H1 (cell line): ENCODE measurements at regions not wholly inside any gene's neighbourhood (a gene's known extent, or its start where the extent isn't known, plus 50 kb on each side); places are given as distances from the start of the nearest gene placed in this dataset.

Source experiments
- CTCF ChIA-PET: fragments of 300-600 bp; sonication (Branson Sonifier 250); formaldehyde crosslinking; loops from one replicate; lab custom pipeline; 2021; ENCODE audit not compliant: partially characterized antibody; lab: Charles Lee
- POLR2A ChIA-PET: fragments of 300-600 bp; sonication (Branson Sonifier 250); formaldehyde crosslinking; loops from one replicate; lab custom pipeline; 2021; ENCODE audit warnings: inconsistent platforms; ENCODE audit not compliant: partially characterized antibody; lab: Charles Lee
- DNase-seq, 2 experiments: peaks; one replicate each; pipeline versions ENCODE4 v3.0.0 to v3.0.0-alpha.2; 2010 to 2022; ENCODE audit warnings: low spot score in 2 of 2, low read depth in 1 of 2, mixed read lengths in 1 of 2
- FAIRE-seq: peaks from 2 replicates; lab custom pipeline; 2011; peaks lifted over from hg19 to GRCh38; lab: Jason Lieb, UNC
- H2AFZ ChIP-seq: 2 replicates; pipeline ENCODE4 v1.8.1; 2012; ENCODE audit warnings: low read length, inconsistent platforms
- H2AK5ac ChIP-seq: 2 replicates; pipeline ENCODE4 v1.6.1; 2013; ENCODE audit warnings: low read depth, low read length
- H2BK120ac ChIP-seq: replicated peaks from 2 replicates; pipeline ENCODE3; 2013; ENCODE audit warnings: low read depth, low read length, inconsistent platforms
- H2BK12ac ChIP-seq: 2 replicates; pipeline ENCODE4 v1.6.1; 2013; ENCODE audit warnings: low read depth, low read length
- H2BK15ac ChIP-seq: 2 replicates; pipeline ENCODE4 v1.6.1; 2013; ENCODE audit warnings: low read length
- H2BK20ac ChIP-seq: 2 replicates; pipeline ENCODE4 v1.6.1; 2013; ENCODE audit warnings: low read length
- H2BK5ac ChIP-seq: 2 replicates; pipeline ENCODE4 v1.6.1; 2013; ENCODE audit warnings: low read depth, low read length
- H3K14ac ChIP-seq: 2 replicates; pipeline ENCODE4 v1.6.1; 2013; ENCODE audit warnings: inconsistent platforms; ENCODE audit not compliant: insufficient read length
- H3K18ac ChIP-seq: 2 replicates; pipeline ENCODE4 v1.6.1; 2013; ENCODE audit warnings: low read length; ENCODE audit errors: extremely low read depth
- H3K23ac ChIP-seq: 2 replicates; pipeline ENCODE4 v1.6.1; 2013; ENCODE audit warnings: inconsistent platforms; ENCODE audit not compliant: insufficient read length
- H3K23me2 ChIP-seq: 2 replicates; pipeline ENCODE4 v1.6.1; 2013; ENCODE audit warnings: low read depth, low read length
- H3K27ac ChIP-seq: 2 replicates; pipeline ENCODE4 v1.6.1; 2011; ENCODE audit warnings: low read depth, low read length, inconsistent platforms
- H3K27me3 ChIP-seq, 4 experiments: replicated peaks in 1 of 4; 1 replicate in 1 of 4; 2 replicates in 3 of 4; pipeline versions ENCODE4 v1.6.1 to v1.8.1; 2011 to 2013; ENCODE audit warnings: low read length in 3 of 4, mild to moderate bottlenecking in 3 of 4, inconsistent platforms in 2 of 4, mixed read lengths in 2 of 4, moderate library complexity in 1 of 4; ENCODE audit not compliant: control insufficient read depth in 3 of 4, insufficient read depth in 3 of 4; ENCODE audit errors: extremely low read depth in 1 of 4
- H3K36me3 ChIP-seq, 4 experiments: 2 replicates each; pipeline versions ENCODE4 v1.6.1 to v1.8.1; 2011 to 2013; ENCODE audit warnings: mild to moderate bottlenecking in 4 of 4, low read length in 3 of 4, moderate library complexity in 2 of 4, control low read depth in 1 of 4, inconsistent platforms in 1 of 4; ENCODE audit not compliant: insufficient read depth in 4 of 4, control insufficient read depth in 2 of 4
- H3K4ac ChIP-seq: replicated peaks from 2 replicates; pipeline ENCODE3; 2013; ENCODE audit warnings: low read length, low read depth, mixed read lengths, inconsistent platforms; ENCODE audit not compliant: insufficient read length
- H3K4me1 ChIP-seq, 4 experiments: replicated peaks in 1 of 4; 1 replicate in 1 of 4; 2 replicates in 3 of 4; pipeline versions ENCODE4 v1.6.1 to v1.8.1; 2011 to 2013; ENCODE audit warnings: low read length in 3 of 4, inconsistent platforms in 2 of 4, mixed read lengths in 1 of 4; ENCODE audit not compliant: insufficient read depth in 4 of 4, control insufficient read depth in 3 of 4
- H3K4me2 ChIP-seq, 2 experiments: 2 replicates each; pipeline versions ENCODE4 v1.6.1 to v1.8.1; 2011 to 2013; ENCODE audit warnings: low read depth in 2 of 2, low read length in 2 of 2, control low read depth in 1 of 2, inconsistent platforms in 1 of 2, mild to moderate bottlenecking in 1 of 2; ENCODE audit not compliant: insufficient read depth in 1 of 2
- H3K4me3 ChIP-seq, 4 experiments: fragments of 200-600, 300-600 bp in 1 of 4; sonication (generic), shearing (Covaris generic), sonication (Bioruptor Twin) in 1 of 4; 2 replicates each; pipeline versions ENCODE4 v1.5.1 to v1.8.1; 2011 to 2016; ENCODE audit warnings: low read length in 4 of 4, low read depth in 3 of 4, control low read depth in 2 of 4, inconsistent platforms in 2 of 4, mild to moderate bottlenecking in 2 of 4, mixed read lengths in 1 of 4, moderate library complexity in 1 of 4; ENCODE audit not compliant: insufficient read depth in 2 of 4; ENCODE audit errors: extremely low read depth in 1 of 4
- H3K56ac ChIP-seq: replicated peaks from 2 replicates; pipeline ENCODE3; 2013; ENCODE audit warnings: low read depth, mild to moderate bottlenecking, mixed read lengths, low read length, inconsistent platforms; ENCODE audit not compliant: insufficient read length
- H3K79me1 ChIP-seq: 2 replicates; pipeline ENCODE4 v1.6.1; 2013; ENCODE audit warnings: low read depth, low read length, control low read depth
- H3K79me2 ChIP-seq, 2 experiments: 2 replicates each; pipeline versions ENCODE4 v1.6.1 to v1.8.1; 2012 to 2013; ENCODE audit warnings: low read length in 2 of 2, mild to moderate bottlenecking in 2 of 2, inconsistent platforms in 1 of 2; ENCODE audit not compliant: insufficient read depth in 2 of 2, control insufficient read depth in 1 of 2
- H3K9ac ChIP-seq, 4 experiments: replicated peaks in 1 of 4; 1 replicate in 1 of 4; 2 replicates in 3 of 4; pipeline versions ENCODE4 v1.6.1 to v1.8.1; 2011 to 2013; ENCODE audit warnings: low read depth in 3 of 4, low read length in 3 of 4, control low read depth in 2 of 4, mild to moderate bottlenecking in 2 of 4, moderate library complexity in 2 of 4, inconsistent platforms in 1 of 4; ENCODE audit errors: extremely low read depth in 1 of 4
- H3K9me3 ChIP-seq, 2 experiments: 2 replicates each; pipeline versions ENCODE4 v1.6.1 to v1.8.1; 2012 to 2013; ENCODE audit warnings: mild to moderate bottlenecking in 2 of 2, moderate library complexity in 2 of 2, control low read depth in 1 of 2, inconsistent platforms in 1 of 2, low read depth in 1 of 2, low read length in 1 of 2, mixed read lengths in 1 of 2; ENCODE audit not compliant: insufficient read depth in 2 of 2
- H4K20me1 ChIP-seq, 2 experiments: replicated peaks in 1 of 2; 2 replicates each; pipeline versions ENCODE3 to v1.8.1; 2011 to 2013; ENCODE audit warnings: inconsistent platforms in 2 of 2, low read length in 2 of 2, mild to moderate bottlenecking in 1 of 2; ENCODE audit not compliant: insufficient read depth in 2 of 2, control insufficient read depth in 1 of 2
- H4K5ac ChIP-seq: 2 replicates; pipeline ENCODE4 v1.6.1; 2013; ENCODE audit warnings: low read length, low read depth, mixed read lengths, inconsistent platforms; ENCODE audit not compliant: insufficient read length
- H4K8ac ChIP-seq: 2 replicates; pipeline ENCODE4 v1.8.0; 2013; ENCODE audit warnings: mild to moderate bottlenecking, moderate library complexity, low read length, inconsistent platforms; ENCODE audit not compliant: insufficient read depth; ENCODE audit errors: extremely low read depth
- H4K91ac ChIP-seq: replicated peaks from 2 replicates; pipeline ENCODE3; 2013; ENCODE audit warnings: low read length, mixed read lengths, inconsistent platforms; ENCODE audit not compliant: insufficient read length
- POU5F1 ChIP-seq: IDR thresholded peaks from 2 replicates; pipeline ENCODE4 v1.6.1; 2011; ENCODE audit warnings: low read depth, mild to moderate bottlenecking, low read length, moderate library complexity
- TCF12 ChIP-seq: IDR thresholded peaks from 2 replicates; pipeline ENCODE4 v1.6.1; 2011; ENCODE audit warnings: low read depth, mild to moderate bottlenecking, low read length
- WGBS, 2 experiments: shearing (Covaris generic) in 1 of 2; methylation state at CpG; one replicate each; pipeline versions ENCODE4 v1.1.6 to v1.1.7; 2013 to 2015; ENCODE audit warnings: low lambda C conversion rate in 2 of 2, mixed read lengths in 2 of 2, inconsistent platforms in 1 of 2, low coverage in 1 of 2, missing lambda C conversion rate in 1 of 2; ENCODE audit not compliant: insufficient replicate concordance in 2 of 2, insufficient coverage in 1 of 2, insufficient read length in 1 of 2; ENCODE audit errors: extremely low coverage in 1 of 2, missing lambda C conversion rate in 1 of 2; 5-methylcytosine and 5-hydroxymethylcytosine counted together

DNA sequence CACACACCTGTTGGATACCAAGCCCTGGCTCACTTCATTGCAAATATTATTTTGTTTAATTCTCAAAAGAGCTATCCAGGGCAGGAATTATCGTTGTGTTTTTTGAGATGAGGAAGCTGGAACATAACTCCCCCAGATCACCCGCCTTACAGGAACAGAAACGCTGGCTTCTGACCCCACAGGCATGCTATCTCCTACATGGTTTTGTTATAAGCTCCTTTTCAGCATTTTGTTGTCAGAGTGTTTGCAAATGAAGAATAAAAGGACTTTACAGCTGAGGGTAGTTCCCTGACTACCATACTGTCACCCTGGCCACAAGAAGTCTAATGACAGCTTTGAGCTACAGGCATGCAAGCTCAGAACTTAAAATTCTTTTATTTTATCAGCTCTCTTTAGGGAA, 62.0 kb upstream of the MRPS9 start:
- Histone ChIP-seq H2BK5ac (no peak overlapping the region), H3K4ac (no peak overlapping the region), H3K27me3 (no peaks in the 10 kb centered on the region; a peak in 1 of 7 replicates), H2BK12ac (no peak overlapping the region), H3K56ac (no peak overlapping the region), H3K4me3 (no peak overlapping the region), H3K9me3 (peaks cover 0 to 3% of the 10 kb centered on the region in 2 experiments; a peak in 1 of 4 replicates), H3K79me2 (no peaks in the 10 kb centered on the region), H2BK20ac (no peak overlapping the region), H3K36me3 (no peaks in the 10 kb centered on the region), H3K79me1 (no peaks in the 10 kb centered on the region), H2BK15ac (no peak overlapping the region), H3K4me2 (no peak overlapping the region), H3K4me1 (no peaks in the 10 kb centered on the region), H3K23me2 (no peaks in the 10 kb centered on the region), H3K9ac (no peak overlapping the region), H4K5ac (no peak overlapping the region), H2AK5ac (no peak overlapping the region), H3K27ac (no peak overlapping the region), H2AFZ (no peak overlapping the region), H4K91ac (no peak overlapping the region), H2BK120ac (no peak overlapping the region), H3K23ac (no peak overlapping the region), H3K14ac (no peak overlapping the region), H3K18ac (no peak overlapping the region), H4K8ac (no peak overlapping the region), H4K20me1 (no peaks in the 10 kb centered on the region)
- no peak for TF ChIP-seq POU5F1
- TF ChIP-seq TCF12: no peak
- ChIA-PET POLR2A (no interaction called here), CTCF (interaction anchor here (0.9 to 2.7 kb wide), 8 partner anchors 8 to 140 kb away, joined by 3 to 11 read pairs (median 5); no protein-coding TSS in a partner anchor)
- FAIRE-seq (no peak), DNase-seq (no peak)
- 91% methylated on average over 3 of the region's 3 CpGs; no CpG with 5 or more reads in 1 of the 2 experiments for WGBS, 2 experiments
